ENCODE measurements at regions not wholly inside any gene's neighbourhood (a gene's known extent, or its start where the extent isn't known, plus 50 kb on each side); places are given as distances from the start of the nearest gene placed in this dataset.

GRCh38 chr12:97097734-97098133, 190.7 kb downstream of the NEDD1 start:
- H3K4me3 ChIP-seq (ENCODE audit: low read depth, low read length): no peak overlapping the region
- peaks cover 0 to 11% (median 3%) of the 10 kb centered on the region in 7 donors for H3K9me3 Mint-ChIP-seq
- no peaks in the 10 kb centered on the region for H3K9me3 ChIP-seq (ENCODE audit: control insufficient read depth in 2 of 2, low read length in 2 of 2)
- H3K27ac Mint-ChIP-seq: no peak overlapping the region
- no peaks in the 10 kb centered on the region for H3K36me3 ChIP-seq (ENCODE audit: control insufficient read depth, insufficient read depth, low read length)
- H3K4me3 Mint-ChIP-seq: no peak overlapping the region
- no peak overlapping the region for H3K27ac ChIP-seq (ENCODE audit: insufficient read depth, low read length, poor library complexity, severe bottlenecking)
- ATAC-seq (ENCODE audit: low read depth in 2 of 2) (no peak), DNase-seq (no peak)
- H3K36me3 Mint-ChIP-seq: no peaks in the 10 kb centered on the region
- H3K27me3 Mint-ChIP-seq: peaks cover 4% of the 10 kb centered on the region
- H3K4me1 Mint-ChIP-seq: no peaks in the 10 kb centered on the region
- H3K27me3 ChIP-seq (ENCODE audit: control insufficient read depth, insufficient read depth, low read length): no peaks in the 10 kb centered on the region
- no peaks in the 10 kb centered on the region for H3K4me1 ChIP-seq (ENCODE audit: control insufficient read depth, insufficient read depth, low read length, poor library complexity, severe bottlenecking)

- Histone ChIP-seq H3K36me3 (ENCODE audit: control insufficient read depth, insufficient read depth, low read length) (no peaks in the 10 kb centered on the region), H3K4me1 (ENCODE audit: control insufficient read depth, insufficient read depth, low read length, poor library complexity, severe bottlenecking) (no peaks in the 10 kb centered on the region), H3K9me3 (ENCODE audit: control insufficient read depth in 2 of 2, low read length in 2 of 2) (no peaks in the 10 kb centered on the region), H3K4me3 (ENCODE audit: low read depth, low read length) (no peak overlapping the region), H3K27me3 (ENCODE audit: control insufficient read depth, insufficient read depth, low read length) (no peaks in the 10 kb centered on the region), H3K27ac (ENCODE audit: insufficient read depth, low read length, poor library complexity, severe bottlenecking) (no peak overlapping the region)
- H3K9me3 Mint-ChIP-seq: peaks cover 0 to 12% (median 4%) of the 10 kb centered on the region in 7 donors
- DNase-seq: no peak
- no peaks in the 10 kb centered on the region for H3K4me1 Mint-ChIP-seq
- no peaks in the 10 kb centered on the region for H3K36me3 Mint-ChIP-seq
- no peak overlapping the region for H3K4me3 Mint-ChIP-seq
- peaks cover 4% of the 10 kb centered on the region for H3K27me3 Mint-ChIP-seq
- no peak for ATAC-seq (ENCODE audit: low read depth in 2 of 2)
- no peak overlapping the region for H3K27ac Mint-ChIP-seq
These were observed 202.4 kb downstream of the NEDD1 start for GRCh38 chr12:97109441-97109840.

DNA sequence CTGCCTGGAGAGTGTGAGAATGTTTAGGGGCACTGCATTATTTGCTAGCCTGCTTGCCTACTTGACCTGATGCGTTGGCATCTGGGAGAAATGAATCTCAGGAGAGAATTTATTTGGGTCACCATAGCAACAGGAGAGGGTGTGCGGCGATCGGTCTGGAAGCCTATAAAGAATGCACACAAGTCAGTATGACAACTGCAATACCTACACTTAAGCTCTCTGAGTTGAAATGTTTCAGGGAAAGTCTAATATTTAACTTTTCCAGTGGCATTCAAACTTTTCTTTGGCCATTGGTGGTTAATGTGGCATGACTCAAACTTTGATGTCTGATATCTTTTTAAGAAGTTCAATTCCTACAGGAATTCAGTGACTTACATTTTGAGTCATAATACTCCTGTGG, 205.1 kb downstream of the NEDD1 start:
- H3K36me3 Mint-ChIP-seq: no peaks in the 10 kb centered on the region
- DNase-seq: no peak
- no peaks in the 10 kb centered on the region for H3K4me1 Mint-ChIP-seq

DNA sequence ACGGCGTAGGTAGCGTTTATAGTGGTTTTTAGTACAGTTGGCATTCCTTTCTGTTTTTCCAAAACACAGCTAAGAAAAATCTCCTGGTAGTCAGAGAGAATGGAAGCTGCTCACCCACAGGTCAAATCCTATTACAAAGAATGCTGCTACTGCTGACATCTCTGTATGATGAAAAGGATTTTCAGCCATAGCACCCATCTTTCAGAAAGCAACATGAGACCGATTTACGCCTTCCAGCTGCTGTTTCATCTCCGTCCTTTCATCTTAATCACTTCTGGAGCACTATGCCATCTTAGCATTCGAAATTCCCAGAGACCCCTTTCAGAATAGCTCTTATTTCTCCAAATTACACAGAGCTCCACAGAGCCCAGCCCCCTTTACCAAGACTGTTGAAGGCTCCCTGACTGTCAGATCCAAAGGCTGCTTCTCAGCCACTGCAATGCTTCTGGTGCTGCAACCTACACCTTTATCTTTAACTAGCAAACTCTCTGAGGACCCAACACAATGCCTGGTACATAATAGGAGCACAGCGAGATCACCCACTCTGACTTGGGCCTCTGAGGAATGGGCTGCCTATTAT, 211.8 kb downstream of the NEDD1 start:
- ATAC-seq (ENCODE audit: low read depth in 2 of 2) (no peak), DNase-seq (no peak)
- Mint-ChIP-seq H3K9me3 (peaks cover 0 to 7% (median 2%) of the 10 kb centered on the region in 7 donors), H3K27ac (no peak overlapping the region), H3K4me1 (no peaks in the 10 kb centered on the region), H3K36me3 (no peaks in the 10 kb centered on the region), H3K4me3 (no peak overlapping the region), H3K27me3 (no peaks in the 10 kb centered on the region)
- no peaks in the 10 kb centered on the region for H3K4me1 ChIP-seq (ENCODE audit: control insufficient read depth, insufficient read depth, low read length, poor library complexity, severe bottlenecking)
- H3K36me3 ChIP-seq (ENCODE audit: control insufficient read depth, insufficient read depth, low read length): no peaks in the 10 kb centered on the region
- no peaks in the 10 kb centered on the region for H3K27me3 ChIP-seq (ENCODE audit: control insufficient read depth, insufficient read depth, low read length)
- no peak overlapping the region for H3K27ac ChIP-seq (ENCODE audit: insufficient read depth, low read length, poor library complexity, severe bottlenecking)
- H3K4me3 ChIP-seq (ENCODE audit: low read depth, low read length): no peak overlapping the region
- H3K9me3 ChIP-seq (ENCODE audit: control insufficient read depth in 2 of 2, low read length in 2 of 2): no peaks in the 10 kb centered on the region

More for the DNA sequence above, 205.1 kb downstream of the NEDD1 start:
- no peak overlapping the region for H3K4me3 Mint-ChIP-seq
- ATAC-seq (ENCODE audit: low read depth in 2 of 2): no peak
- no peaks in the 10 kb centered on the region for H3K27me3 Mint-ChIP-seq
- Histone ChIP-seq H3K27ac (ENCODE audit: insufficient read depth, low read length, poor library complexity, severe bottlenecking) (no peak overlapping the region), H3K4me1 (ENCODE audit: control insufficient read depth, insufficient read depth, low read length, poor library complexity, severe bottlenecking) (no peaks in the 10 kb centered on the region), H3K4me3 (ENCODE audit: low read depth, low read length) (no peak overlapping the region), H3K9me3 (ENCODE audit: control insufficient read depth in 2 of 2, low read length in 2 of 2) (no peaks in the 10 kb centered on the region), H3K27me3 (ENCODE audit: control insufficient read depth, insufficient read depth, low read length) (no peaks in the 10 kb centered on the region), H3K36me3 (ENCODE audit: control insufficient read depth, insufficient read depth, low read length) (no peaks in the 10 kb centered on the region)
- H3K27ac Mint-ChIP-seq: no peak overlapping the region
- H3K9me3 Mint-ChIP-seq: peaks cover 0 to 5% (median 4%) of the 10 kb centered on the region in 7 donors

DNA sequence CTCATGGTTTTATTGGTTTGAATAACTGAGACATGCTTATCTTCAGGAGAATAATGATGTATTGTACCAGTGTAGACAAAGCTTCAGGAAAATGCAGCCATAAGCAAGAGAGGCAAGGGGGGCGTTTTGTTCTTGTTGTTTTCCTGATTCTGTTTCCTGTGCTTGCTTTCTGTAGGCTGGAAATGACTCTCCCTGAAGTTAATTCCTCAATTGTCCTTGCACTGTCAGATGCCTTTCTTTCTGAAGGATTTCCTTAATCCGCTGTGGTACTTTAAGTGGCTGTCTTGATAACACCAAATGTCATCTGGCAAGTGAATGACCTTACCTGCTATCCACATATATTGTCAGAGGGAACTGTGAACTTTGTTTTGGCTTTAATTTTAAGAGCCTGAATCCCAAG, 220.0 kb downstream of the NEDD1 start:
- Mint-ChIP-seq H3K4me3 (no peak overlapping the region), H3K4me1 (no peaks in the 10 kb centered on the region)
- no peak for DNase-seq

DNA sequence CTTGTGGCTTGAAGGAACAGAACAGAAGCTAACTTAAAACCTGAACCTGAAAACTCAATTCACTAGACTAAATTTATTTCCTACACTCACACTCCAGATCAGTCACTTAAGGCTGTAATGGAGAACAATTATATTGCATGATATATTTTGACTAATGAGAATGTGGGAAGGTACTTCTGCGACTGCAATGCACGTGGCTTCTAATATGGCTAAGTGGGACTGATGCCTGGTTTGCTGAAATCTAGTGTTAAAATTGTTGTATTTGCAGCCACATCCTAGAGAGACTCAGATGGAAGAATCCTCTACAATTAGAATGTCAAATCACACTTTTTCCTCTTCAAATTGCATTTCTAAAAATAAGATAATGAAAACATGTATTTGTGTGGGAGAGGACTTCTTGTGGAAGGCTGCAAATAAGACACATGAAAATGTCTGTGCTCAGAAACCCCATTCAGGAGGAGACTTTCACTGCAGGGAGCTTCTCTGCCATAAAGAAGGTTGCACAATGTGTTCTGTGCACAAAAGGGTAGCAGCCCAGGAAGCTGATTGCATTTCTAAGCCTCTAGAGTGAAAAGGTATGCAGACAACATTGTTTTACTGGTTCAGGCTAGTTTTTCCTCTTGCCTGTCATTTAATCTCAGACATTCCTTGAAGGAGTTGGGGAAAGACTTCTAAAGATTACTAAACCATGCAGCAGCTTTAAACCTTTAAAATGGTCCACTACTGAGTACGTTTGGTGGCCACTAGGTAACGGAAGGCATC, 224.3 kb downstream of the NEDD1 start:
- no peaks in the 10 kb centered on the region for H3K36me3 Mint-ChIP-seq
- Histone ChIP-seq H3K36me3 (ENCODE audit: control insufficient read depth, insufficient read depth, low read length) (no peaks in the 10 kb centered on the region), H3K27ac (ENCODE audit: insufficient read depth, low read length, poor library complexity, severe bottlenecking) (no peak overlapping the region), H3K4me3 (ENCODE audit: low read depth, low read length) (no peak overlapping the region), H3K27me3 (ENCODE audit: control insufficient read depth, insufficient read depth, low read length) (no peaks in the 10 kb centered on the region), H3K9me3 (ENCODE audit: control insufficient read depth in 2 of 2, low read length in 2 of 2) (no peaks in the 10 kb centered on the region), H3K4me1 (ENCODE audit: control insufficient read depth, insufficient read depth, low read length, poor library complexity, severe bottlenecking) (no peaks in the 10 kb centered on the region)
- H3K4me3 Mint-ChIP-seq: no peak overlapping the region
- ATAC-seq (ENCODE audit: low read depth in 2 of 2): no peak
- H3K27ac Mint-ChIP-seq: no peak overlapping the region
- no peaks in the 10 kb centered on the region for H3K27me3 Mint-ChIP-seq
- DNase-seq: no peak
- no peaks in the 10 kb centered on the region for H3K9me3 Mint-ChIP-seq
- H3K4me1 Mint-ChIP-seq: no peaks in the 10 kb centered on the region

More for the DNA sequence above, 220.0 kb downstream of the NEDD1 start:
- H3K27ac Mint-ChIP-seq: no peak overlapping the region
- ATAC-seq (ENCODE audit: low read depth in 2 of 2): no peak
- Histone ChIP-seq H3K9me3 (ENCODE audit: control insufficient read depth in 2 of 2, low read length in 2 of 2) (no peaks in the 10 kb centered on the region), H3K36me3 (ENCODE audit: control insufficient read depth, insufficient read depth, low read length) (no peaks in the 10 kb centered on the region), H3K4me3 (ENCODE audit: low read depth, low read length) (no peak overlapping the region), H3K27ac (ENCODE audit: insufficient read depth, low read length, poor library complexity, severe bottlenecking) (no peak overlapping the region), H3K27me3 (ENCODE audit: control insufficient read depth, insufficient read depth, low read length) (no peaks in the 10 kb centered on the region), H3K4me1 (ENCODE audit: control insufficient read depth, insufficient read depth, low read length, poor library complexity, severe bottlenecking) (no peaks in the 10 kb centered on the region)
- no peaks in the 10 kb centered on the region for H3K36me3 Mint-ChIP-seq
- H3K27me3 Mint-ChIP-seq: no peaks in the 10 kb centered on the region
- no peaks in the 10 kb centered on the region for H3K9me3 Mint-ChIP-seq

DNA sequence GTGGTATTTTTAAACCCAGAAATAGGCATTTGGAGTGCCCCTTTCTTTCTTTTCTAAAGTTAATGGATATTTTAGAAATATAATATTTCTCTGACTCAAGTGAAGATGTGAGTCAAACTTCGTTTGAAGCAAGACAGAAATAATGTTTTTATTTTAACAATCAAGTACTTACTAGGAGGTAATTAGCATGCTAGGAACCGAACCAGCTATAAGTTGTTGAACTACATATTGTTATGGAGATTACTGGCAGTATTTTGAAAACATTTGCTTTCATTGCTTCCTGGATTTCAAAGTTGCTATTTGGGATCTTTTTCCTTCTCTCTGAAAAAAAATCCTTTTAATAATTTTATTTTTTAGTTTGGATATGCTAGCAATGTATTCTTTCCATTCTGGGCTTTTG, 225.2 kb downstream of the NEDD1 start:
- H3K27ac ChIP-seq (ENCODE audit: insufficient read depth, low read length, poor library complexity, severe bottlenecking): no peak overlapping the region
- ATAC-seq (ENCODE audit: low read depth in 2 of 2): no peak
- H3K36me3 ChIP-seq (ENCODE audit: control insufficient read depth, insufficient read depth, low read length): no peaks in the 10 kb centered on the region
- H3K4me3 ChIP-seq (ENCODE audit: low read depth, low read length): no peak overlapping the region
- H3K9me3 Mint-ChIP-seq: no peaks in the 10 kb centered on the region
- H3K27ac Mint-ChIP-seq: no peak overlapping the region
- no peaks in the 10 kb centered on the region for H3K4me1 Mint-ChIP-seq
- no peak overlapping the region for H3K4me3 Mint-ChIP-seq
- H3K36me3 Mint-ChIP-seq: no peaks in the 10 kb centered on the region
- H3K27me3 ChIP-seq (ENCODE audit: control insufficient read depth, insufficient read depth, low read length): no peaks in the 10 kb centered on the region
- DNase-seq: no peak
- H3K27me3 Mint-ChIP-seq: no peaks in the 10 kb centered on the region
- no peaks in the 10 kb centered on the region for H3K9me3 ChIP-seq (ENCODE audit: control insufficient read depth in 2 of 2, low read length in 2 of 2)
- H3K4me1 ChIP-seq (ENCODE audit: control insufficient read depth, insufficient read depth, low read length, poor library complexity, severe bottlenecking): no peaks in the 10 kb centered on the region

GRCh38 chr12:97134495-97134894, 227.4 kb downstream of the NEDD1 start:
- no peak overlapping the region for H3K27ac Mint-ChIP-seq

More at GRCh38 chr12:97134495-97134894, 227.4 kb downstream of the NEDD1 start:
- Histone ChIP-seq H3K27ac (ENCODE audit: insufficient read depth, low read length, poor library complexity, severe bottlenecking) (no peak overlapping the region), H3K9me3 (ENCODE audit: control insufficient read depth in 2 of 2, low read length in 2 of 2) (no peaks in the 10 kb centered on the region), H3K4me1 (ENCODE audit: control insufficient read depth, insufficient read depth, low read length, poor library complexity, severe bottlenecking) (no peaks in the 10 kb centered on the region), H3K27me3 (ENCODE audit: control insufficient read depth, insufficient read depth, low read length) (no peaks in the 10 kb centered on the region), H3K36me3 (ENCODE audit: control insufficient read depth, insufficient read depth, low read length) (no peaks in the 10 kb centered on the region), H3K4me3 (ENCODE audit: low read depth, low read length) (no peak overlapping the region)
- no peaks in the 10 kb centered on the region for H3K4me1 Mint-ChIP-seq
- H3K36me3 Mint-ChIP-seq: no peaks in the 10 kb centered on the region
- no peaks in the 10 kb centered on the region for H3K27me3 Mint-ChIP-seq
- H3K9me3 Mint-ChIP-seq: no peaks in the 10 kb centered on the region
- DNase-seq (no peak), ATAC-seq (ENCODE audit: low read depth in 2 of 2) (no peak)
- H3K4me3 Mint-ChIP-seq: no peak overlapping the region

Data from CD4-positive, CD25-positive, alpha-beta regulatory T cell (primary cell).